ENCODE measurements at regions not wholly inside any gene's neighbourhood (a gene's known extent, or its start where the extent isn't known, plus 50 kb on each side); places are given as distances from the start of the nearest gene placed in this dataset.

DNA sequence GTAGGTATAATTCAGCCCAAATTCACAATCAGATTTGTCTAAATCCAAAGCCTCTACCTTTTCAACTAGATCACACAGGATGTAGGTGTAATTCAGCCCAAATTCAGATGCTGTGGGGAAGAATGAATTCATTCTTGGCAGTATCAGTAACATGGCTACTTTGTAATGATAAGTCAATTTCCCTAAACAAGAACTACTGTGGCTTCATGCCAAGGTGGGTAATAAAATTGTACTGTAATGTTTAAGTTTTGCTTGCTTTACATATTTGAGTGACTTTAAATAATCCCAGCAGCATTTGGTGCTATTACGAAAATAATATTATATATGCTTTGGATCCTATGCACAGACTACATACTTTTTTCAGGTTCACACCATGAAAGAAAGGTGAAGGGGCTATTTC, 239.1 kb downstream of the HDGFL1 start:
- TF ChIP-seq, protein P1, sequence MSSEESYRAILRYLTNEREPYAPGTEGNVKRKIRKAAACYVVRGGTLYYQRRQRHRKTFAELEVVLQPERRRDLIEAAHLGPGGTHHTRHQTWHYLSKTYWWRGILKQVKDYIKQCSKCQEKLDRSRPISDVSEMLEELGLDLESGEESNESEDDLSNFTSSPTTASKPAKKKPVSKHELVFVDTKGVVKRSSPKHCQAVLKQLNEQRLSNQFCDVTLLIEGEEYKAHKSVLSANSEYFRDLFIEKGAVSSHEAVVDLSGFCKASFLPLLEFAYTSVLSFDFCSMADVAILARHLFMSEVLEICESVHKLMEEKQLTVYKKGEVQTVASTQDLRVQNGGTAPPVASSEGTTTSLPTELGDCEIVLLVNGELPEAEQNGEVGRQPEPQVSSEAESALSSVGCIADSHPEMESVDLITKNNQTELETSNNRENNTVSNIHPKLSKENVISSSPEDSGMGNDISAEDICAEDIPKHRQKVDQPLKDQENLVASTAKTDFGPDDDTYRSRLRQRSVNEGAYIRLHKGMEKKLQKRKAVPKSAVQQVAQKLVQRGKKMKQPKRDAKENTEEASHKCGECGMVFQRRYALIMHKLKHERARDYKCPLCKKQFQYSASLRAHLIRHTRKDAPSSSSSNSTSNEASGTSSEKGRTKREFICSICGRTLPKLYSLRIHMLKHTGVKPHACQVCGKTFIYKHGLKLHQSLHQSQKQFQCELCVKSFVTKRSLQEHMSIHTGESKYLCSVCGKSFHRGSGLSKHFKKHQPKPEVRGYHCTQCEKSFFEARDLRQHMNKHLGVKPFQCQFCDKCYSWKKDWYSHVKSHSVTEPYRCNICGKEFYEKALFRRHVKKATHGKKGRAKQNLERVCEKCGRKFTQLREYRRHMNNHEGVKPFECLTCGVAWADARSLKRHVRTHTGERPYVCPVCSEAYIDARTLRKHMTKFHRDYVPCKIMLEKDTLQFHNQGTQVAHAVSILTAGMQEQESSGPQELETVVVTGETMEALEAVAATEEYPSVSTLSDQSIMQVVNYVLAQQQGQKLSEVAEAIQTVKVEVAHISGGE (tag by site-specific recombination; conservative IDR thresholded peaks at IDR 0.05; ENCODE audit: low read depth): no peak
- TF ChIP-seq ZNF366 (tag by site-specific recombination; conservative IDR thresholded peaks at IDR 0.05): no peak
- TF ChIP-seq, protein P2, sequence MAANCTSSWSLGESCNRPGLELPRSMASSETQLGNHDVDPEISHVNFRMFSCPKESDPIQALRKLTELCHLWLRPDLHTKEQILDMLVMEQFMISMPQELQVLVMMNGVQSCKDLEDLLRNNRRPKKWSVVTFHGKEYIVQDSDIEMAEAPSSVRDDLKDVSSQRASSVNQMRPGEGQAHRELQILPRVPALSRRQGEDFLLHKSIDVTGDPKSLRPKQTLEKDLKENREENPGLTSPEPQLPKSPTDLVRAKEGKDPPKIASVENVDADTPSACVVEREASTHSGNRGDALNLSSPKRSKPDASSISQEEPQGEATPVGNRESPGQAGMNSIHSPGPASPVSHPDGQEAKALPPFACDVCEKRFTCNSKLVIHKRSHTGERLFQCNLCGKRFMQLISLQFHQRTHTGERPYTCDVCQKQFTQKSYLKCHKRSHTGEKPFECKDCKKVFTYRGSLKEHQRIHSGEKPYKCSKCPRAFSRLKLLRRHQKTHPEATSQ (tag by site-specific recombination; IDR thresholded peaks at IDR 0.05): no peak
